DND-41 (cell line): ENCODE measurements at regions not wholly inside any gene's neighbourhood (a gene's known extent, or its start where the extent isn't known, plus 50 kb on each side); places are given as distances from the start of the nearest gene placed in this dataset.

Experiments
- EZH2 ChIP-seq: IDR thresholded peaks from 3 replicates; pipeline ENCODE4 v1.6.1; 2012; ENCODE audit warnings: borderline replicate concordance, low read depth, mild to moderate bottlenecking, moderate library complexity, low read length, inconsistent platforms; ENCODE audit not compliant: severe bottlenecking
- TF ChIP-seq, protein P1 (sequence below): IDR thresholded peaks from 2 replicates; pipeline ENCODE4 v1.5.1; 2012; ENCODE audit warnings: borderline replicate concordance, low read length, moderate library complexity, mild to moderate bottlenecking; ENCODE audit not compliant: poor library complexity, severe bottlenecking; ENCODE audit errors: extremely low read depth

DNA sequence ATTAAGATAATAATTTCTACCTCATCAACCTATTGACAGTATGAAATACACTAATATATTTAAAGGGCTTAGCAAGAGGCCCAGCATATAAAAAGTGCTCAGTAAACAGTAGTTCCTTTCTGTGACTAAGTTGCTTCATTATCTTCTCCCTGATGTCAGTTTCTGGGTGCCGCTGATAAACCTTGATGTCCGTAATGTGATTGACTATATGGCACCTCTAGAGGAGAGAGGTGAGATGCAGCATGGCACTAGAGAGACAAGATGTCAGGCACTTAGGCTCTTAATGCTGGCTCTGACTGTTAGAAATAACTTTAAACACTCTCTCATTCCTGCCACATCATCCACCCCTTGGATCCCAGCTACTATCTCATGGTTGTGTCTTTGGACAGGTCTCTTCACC is 455.9 kb upstream of the KLF4 start:
- TF ChIP-seq, protein P1, sequence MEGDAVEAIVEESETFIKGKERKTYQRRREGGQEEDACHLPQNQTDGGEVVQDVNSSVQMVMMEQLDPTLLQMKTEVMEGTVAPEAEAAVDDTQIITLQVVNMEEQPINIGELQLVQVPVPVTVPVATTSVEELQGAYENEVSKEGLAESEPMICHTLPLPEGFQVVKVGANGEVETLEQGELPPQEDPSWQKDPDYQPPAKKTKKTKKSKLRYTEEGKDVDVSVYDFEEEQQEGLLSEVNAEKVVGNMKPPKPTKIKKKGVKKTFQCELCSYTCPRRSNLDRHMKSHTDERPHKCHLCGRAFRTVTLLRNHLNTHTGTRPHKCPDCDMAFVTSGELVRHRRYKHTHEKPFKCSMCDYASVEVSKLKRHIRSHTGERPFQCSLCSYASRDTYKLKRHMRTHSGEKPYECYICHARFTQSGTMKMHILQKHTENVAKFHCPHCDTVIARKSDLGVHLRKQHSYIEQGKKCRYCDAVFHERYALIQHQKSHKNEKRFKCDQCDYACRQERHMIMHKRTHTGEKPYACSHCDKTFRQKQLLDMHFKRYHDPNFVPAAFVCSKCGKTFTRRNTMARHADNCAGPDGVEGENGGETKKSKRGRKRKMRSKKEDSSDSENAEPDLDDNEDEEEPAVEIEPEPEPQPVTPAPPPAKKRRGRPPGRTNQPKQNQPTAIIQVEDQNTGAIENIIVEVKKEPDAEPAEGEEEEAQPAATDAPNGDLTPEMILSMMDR: no peak
- TF ChIP-seq EZH2: no peak
